Testis (tissue), 2 donors: ENCODE measurements at regions not wholly inside any gene's neighbourhood (a gene's known extent, or its start where the extent isn't known, plus 50 kb on each side); places are given as distances from the start of the nearest gene placed in this dataset.

Experiments used
- DNase-seq: peaks from one replicate; pipeline ENCODE4 v3.0.0-alpha.2; 2019
- H3K27ac ChIP-seq, 2 donors: fragments of 200-600 bp; sonication (generic); one replicate each; pipeline ENCODE4 v1.5.1; 2019
- H3K27me3 ChIP-seq: fragments of 200-600 bp; sonication (generic); one replicate; pipeline ENCODE4 v1.5.1; 2019
- H3K36me3 ChIP-seq: fragments of 200-600 bp; sonication (generic); one replicate; pipeline ENCODE4 v1.5.1; 2017; ENCODE audit warnings: low read depth; ENCODE audit errors: missing control alignments
- H3K4me1 ChIP-seq: fragments of 200-600 bp; sonication (generic); one replicate; pipeline ENCODE4 v1.5.1; 2019
- H3K4me3 ChIP-seq, 2 donors: fragments of 200-600 bp; sonication (generic); one replicate each; pipeline ENCODE4 v1.5.1; 2017 to 2019
- H3K9me3 ChIP-seq: fragments of 200-600 bp; sonication (generic); one replicate; pipeline ENCODE4 v1.5.1; 2017
- POLR2A ChIP-seq: fragments of 450-650 bp; IDR thresholded peaks from one replicate; pipeline ENCODE4 v1.6.1; 2017; ENCODE audit warnings: antibody characterized with exemption, mild to moderate bottlenecking, moderate library complexity
- WGBS, 2 donors: methylation state at CpG; one replicate each; pipeline ENCODE4 v1.1.5; 2018; 5-methylcytosine and 5-hydroxymethylcytosine counted together
- intact Hi-C: fragments of 100-400 bp; cut with DNase I; formaldehyde crosslinking; loops from one replicate; pipeline ENCODE4 v1.15.1; 2023; ENCODE audit warnings: low total_unique reads
- TF ChIP-seq, protein P1 (sequence below), 3 experiments: fragments of 450-650 bp in 2 of 3; fragments of 200-600 bp in 1 of 3; sonication (generic) in 1 of 3; IDR thresholded peaks; one replicate each; pipeline ENCODE4 v1.5.1; 2016 to 2019; ENCODE audit warnings: antibody characterized with exemption in 3 of 3, mild to moderate bottlenecking in 2 of 3, moderate library complexity in 1 of 3

DNA sequence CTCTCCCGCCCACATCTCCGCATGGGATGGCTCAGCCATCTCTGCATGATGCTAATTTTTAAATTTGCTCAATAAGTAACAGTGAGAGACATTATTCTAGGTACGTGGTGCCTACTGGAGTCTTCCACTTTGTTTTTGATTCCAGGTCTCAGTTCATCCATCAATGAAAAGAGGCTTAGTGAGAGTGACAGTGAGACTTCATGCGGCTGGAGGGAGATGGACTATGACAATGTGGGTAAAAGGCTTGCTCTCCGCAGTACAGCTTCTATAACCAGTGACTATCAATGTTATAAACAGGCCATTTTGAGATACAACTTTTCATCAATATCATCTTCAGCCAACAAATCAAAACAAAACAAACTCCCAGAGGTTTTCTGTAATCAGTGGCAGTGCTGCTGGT, 563.4 kb upstream of the MKI67 start:
- Histone ChIP-seq H3K4me1 (no peaks in the 10 kb centered on the region), H3K4me3 (no peak overlapping the region), H3K27me3 (no peaks in the 10 kb centered on the region), H3K36me3 (no peaks in the 10 kb centered on the region), H3K27ac (no peak overlapping the region), H3K9me3 (no peaks in the 10 kb centered on the region)
- WGBS, 2 donors, result 87 to 91% methylated on average over 5 of the region's 5 CpGs
- intact Hi-C loops, result no loop called here
- no peak for DNase-seq
- TF ChIP-seq, protein P1, sequence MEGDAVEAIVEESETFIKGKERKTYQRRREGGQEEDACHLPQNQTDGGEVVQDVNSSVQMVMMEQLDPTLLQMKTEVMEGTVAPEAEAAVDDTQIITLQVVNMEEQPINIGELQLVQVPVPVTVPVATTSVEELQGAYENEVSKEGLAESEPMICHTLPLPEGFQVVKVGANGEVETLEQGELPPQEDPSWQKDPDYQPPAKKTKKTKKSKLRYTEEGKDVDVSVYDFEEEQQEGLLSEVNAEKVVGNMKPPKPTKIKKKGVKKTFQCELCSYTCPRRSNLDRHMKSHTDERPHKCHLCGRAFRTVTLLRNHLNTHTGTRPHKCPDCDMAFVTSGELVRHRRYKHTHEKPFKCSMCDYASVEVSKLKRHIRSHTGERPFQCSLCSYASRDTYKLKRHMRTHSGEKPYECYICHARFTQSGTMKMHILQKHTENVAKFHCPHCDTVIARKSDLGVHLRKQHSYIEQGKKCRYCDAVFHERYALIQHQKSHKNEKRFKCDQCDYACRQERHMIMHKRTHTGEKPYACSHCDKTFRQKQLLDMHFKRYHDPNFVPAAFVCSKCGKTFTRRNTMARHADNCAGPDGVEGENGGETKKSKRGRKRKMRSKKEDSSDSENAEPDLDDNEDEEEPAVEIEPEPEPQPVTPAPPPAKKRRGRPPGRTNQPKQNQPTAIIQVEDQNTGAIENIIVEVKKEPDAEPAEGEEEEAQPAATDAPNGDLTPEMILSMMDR (IDR thresholded peaks at IDR 0.05), result no peak
- no peak for TF ChIP-seq POLR2A

DNA sequence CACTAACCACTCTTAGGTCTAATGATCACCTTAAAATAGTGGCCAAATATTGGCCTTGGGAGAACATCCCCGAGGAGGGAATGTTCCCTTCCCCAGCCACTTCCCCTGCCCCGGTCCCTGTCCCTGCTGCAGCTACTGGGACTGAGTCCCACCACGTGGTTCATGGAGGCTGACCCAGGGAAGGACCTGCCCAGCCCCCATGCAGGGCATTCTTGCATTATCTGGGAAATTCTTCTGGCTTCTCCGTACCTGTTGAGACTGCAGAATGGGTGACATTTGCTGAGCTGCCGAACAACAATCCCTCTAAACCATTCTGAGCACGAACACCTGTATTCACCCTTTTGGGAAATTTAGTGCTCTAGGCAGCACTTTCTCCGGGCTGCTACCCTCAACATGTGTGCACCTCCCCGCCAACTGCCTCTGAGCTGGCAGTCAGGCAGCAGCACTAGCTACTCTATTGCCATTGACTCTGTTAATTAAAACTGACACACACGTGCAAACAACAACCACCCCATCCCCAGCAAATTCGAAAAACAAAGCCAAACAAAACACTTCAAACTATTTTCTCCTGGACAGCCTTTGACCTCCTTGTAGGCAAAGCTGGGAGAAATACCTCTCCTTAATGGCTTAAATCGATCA, 567.4 kb upstream of the MKI67 start:
- WGBS, 2 donors, result 54 to 64% methylated on average over 10 to 11 of the region's 11 CpGs
- intact Hi-C loops, result no loop called here
- Histone ChIP-seq H3K9me3 (no peaks in the 10 kb centered on the region), H3K36me3 (no peaks in the 10 kb centered on the region), H3K27ac (no peak overlapping the region), H3K4me3 (no peak overlapping the region), H3K4me1 (no peaks in the 10 kb centered on the region), H3K27me3 (no peaks in the 10 kb centered on the region)
- TF ChIP-seq, protein P1 (IDR thresholded peaks at IDR 0.05), result no peak
- TF ChIP-seq POLR2A, result no peak
- DNase-seq, result no peak

DNA sequence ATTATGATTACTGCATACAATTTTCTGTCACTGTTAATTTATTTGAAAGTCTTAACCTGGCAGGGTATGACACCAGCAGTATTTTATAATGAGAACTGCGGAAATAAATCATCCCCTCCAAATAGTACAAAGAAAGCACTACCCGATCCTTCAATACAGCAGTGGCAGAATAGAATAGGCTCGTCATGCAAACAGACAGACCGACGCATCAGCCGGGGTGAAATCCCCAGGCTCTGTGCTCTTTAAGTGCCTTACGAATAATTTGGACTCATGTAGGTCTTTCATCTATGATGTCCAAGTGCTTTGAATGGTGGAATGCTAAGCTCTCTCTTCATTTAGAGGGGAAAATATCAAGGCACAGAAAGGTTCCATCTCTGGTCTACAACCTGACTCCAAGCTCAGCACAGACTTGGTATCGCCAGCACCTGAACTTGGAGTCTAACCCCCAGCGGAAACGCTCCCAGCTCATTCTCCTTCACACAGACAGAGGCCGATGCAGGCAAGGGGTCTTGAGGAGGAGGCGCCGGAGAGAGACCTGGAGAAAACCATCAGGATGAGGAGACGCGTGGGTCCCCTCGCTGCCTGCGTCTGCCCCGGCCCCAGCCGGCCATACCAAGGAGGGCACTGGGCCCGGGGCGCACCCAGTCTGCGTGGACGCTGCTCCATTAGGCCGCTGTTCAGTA, 568.1 kb upstream of the MKI67 start:
- DNase-seq, result no peak
- no peaks in the 10 kb centered on the region for H3K36me3 ChIP-seq
- WGBS, 2 donors, result 69 to 73% methylated on average over 24 of the region's 24 CpGs
- no peak overlapping the region for H3K27ac ChIP-seq
- no peaks in the 10 kb centered on the region for H3K27me3 ChIP-seq
- H3K4me1 ChIP-seq, result no peaks in the 10 kb centered on the region
- TF ChIP-seq, protein P1 (IDR thresholded peaks at IDR 0.05), result no peak
- no peak for TF ChIP-seq POLR2A
- no peaks in the 10 kb centered on the region for H3K9me3 ChIP-seq
- intact Hi-C loops, result no loop called here
- H3K4me3 ChIP-seq, result peak overlapping the region in 1 of 2 donors; percentile 18

DNA sequence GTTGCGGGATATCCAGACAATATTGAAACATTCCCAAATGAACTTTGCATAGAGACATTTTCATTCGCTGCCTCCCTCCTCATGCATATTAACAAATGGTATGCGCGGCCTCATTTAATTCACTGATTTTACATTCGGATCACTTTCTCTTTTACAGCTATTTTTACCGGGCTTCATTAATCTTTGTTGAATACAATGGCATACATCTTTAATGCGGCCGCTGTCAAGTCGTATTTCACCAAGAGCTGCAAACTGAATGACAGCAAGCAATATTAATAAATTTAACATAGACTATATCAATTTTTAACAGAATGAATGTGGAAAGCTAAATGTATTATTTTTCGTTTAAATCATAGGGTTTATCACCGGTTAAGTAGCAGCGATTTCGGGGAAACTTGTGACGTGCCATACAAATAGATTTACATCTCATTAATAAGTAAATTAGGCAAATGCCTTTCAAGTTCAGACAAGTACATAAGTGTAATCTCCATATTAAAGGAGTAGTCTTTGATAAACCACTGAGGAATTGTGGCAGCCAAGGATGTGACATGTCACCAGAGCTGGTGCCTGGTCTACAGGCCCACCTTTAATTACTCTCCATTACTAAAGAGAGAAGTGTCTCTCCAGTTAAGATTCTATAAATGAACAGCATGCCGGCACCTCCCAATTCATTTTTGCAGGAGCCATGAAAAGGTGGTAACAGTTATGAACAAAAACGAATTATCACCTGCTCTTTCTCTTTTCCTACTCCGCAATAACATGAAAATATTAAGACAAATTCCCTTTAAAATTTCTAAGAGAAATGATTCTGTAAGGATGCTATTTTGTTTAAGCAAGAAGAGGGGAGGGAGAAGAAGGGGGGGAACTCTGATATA, 568.9 kb upstream of the MKI67 start:
- Histone ChIP-seq H3K4me1 (no peaks in the 10 kb centered on the region), H3K27ac (no peak overlapping the region), H3K4me3 (peak overlapping the region in 1 of 2 donors; percentile 18), H3K36me3 (no peaks in the 10 kb centered on the region), H3K9me3 (no peaks in the 10 kb centered on the region), H3K27me3 (no peaks in the 10 kb centered on the region)
- no peak for TF ChIP-seq POLR2A
- TF ChIP-seq, protein P1 (IDR thresholded peaks at IDR 0.05), result no peak
- intact Hi-C loops, result no loop called here
- 64 to 76% methylated on average over 17 of the region's 17 CpGs for WGBS, 2 donors
- no peak for DNase-seq
